ENCODE measurements at regions not wholly inside any gene's neighbourhood (a gene's known extent, or its start where the extent isn't known, plus 50 kb on each side); places are given as distances from the start of the nearest gene placed in this dataset.

DNA sequence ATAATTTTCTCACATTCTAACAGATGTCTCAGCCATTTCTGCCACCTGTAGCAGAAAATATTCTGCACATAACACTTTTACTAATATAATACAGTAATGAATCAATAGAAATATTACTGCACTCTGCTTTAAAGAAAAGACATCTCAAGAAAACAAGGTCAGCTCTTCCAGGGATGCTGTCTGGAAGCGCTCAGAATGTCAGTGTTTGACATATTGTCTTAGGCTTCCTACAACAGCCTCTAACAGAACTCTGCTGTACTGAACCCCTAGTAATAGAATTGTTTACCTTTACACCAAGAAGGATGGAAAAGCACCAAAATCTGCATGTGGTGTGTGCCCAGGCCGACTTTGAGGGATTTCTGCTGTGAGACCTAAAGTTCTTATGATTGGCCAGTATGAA, 61.9 kb upstream of the FSTL1 start:
- Histone ChIP-seq H3K9me1 (ENCODE audit: insufficient read depth, low read length) (no peaks in the 10 kb centered on the region), H3K27ac (ENCODE audit: insufficient read depth, low read length) (no peak overlapping the region), H3K18ac (ENCODE audit: low read depth, low read length) (no peak overlapping the region), H3K9me3 (ENCODE audit: control insufficient read depth, insufficient read depth, low read length) (peaks cover 2% of the 10 kb centered on the region; the same call in 1 of the 2 replicates), H3K9ac (ENCODE audit: low read depth, low read length) (no peak overlapping the region), H2AK5ac (ENCODE audit: low read depth, low read length) (no peak overlapping the region), H2BK20ac (ENCODE audit: low read depth, low read length) (no peak overlapping the region), H3K14ac (replicated peaks; ENCODE audit: low read depth, low read length) (no peak overlapping the region), H3K4me1 (ENCODE audit: control insufficient read depth, insufficient read depth, low read length) (no peaks in the 10 kb centered on the region), H2BK15ac (ENCODE audit: low read depth, low read length) (no peak overlapping the region), H4K5ac (ENCODE audit: low read depth, low read length) (no peak overlapping the region), H2AFZ (replicated peaks; ENCODE audit: low read length, poor library complexity) (no peak overlapping the region), H2AK9ac (replicated peaks; ENCODE audit: low read depth, low read length, poor library complexity) (no peak overlapping the region), H3K27me3 (ENCODE audit: control insufficient read depth, insufficient read depth, low read length) (peaks cover 4% of the 10 kb centered on the region; the same call in 1 of the 2 replicates), H3K56ac (ENCODE audit: extremely low read depth, insufficient read depth, low read length) (no peak overlapping the region), H3K79me1 (ENCODE audit: low read depth in 1 of 2, low read length in 2 of 2) (no peaks in the 10 kb centered on the region; a peak in 1 of 4 replicates), H3K36me3 (ENCODE audit: control insufficient read depth, insufficient read depth, low read length) (no peaks in the 10 kb centered on the region), H3K4ac (ENCODE audit: low read depth, low read length) (no peak overlapping the region), H2BK5ac (ENCODE audit: low read depth, low read length, poor library complexity, severe bottlenecking) (no peak overlapping the region), H4K8ac (ENCODE audit: low read depth in 2 of 2, low read length in 2 of 2) (no peak overlapping the region), H4K91ac (ENCODE audit: insufficient read depth, low read depth, low read length) (no peak overlapping the region), H3K4me3 (ENCODE audit: insufficient read depth, low read depth, low read length) (no peak overlapping the region), H3K4me2 (ENCODE audit: low read depth, low read length) (no peak overlapping the region), H2BK120ac (ENCODE audit: low read depth, low read length) (no peak overlapping the region), H4K20me1 (ENCODE audit: insufficient read depth, low read length) (no peaks in the 10 kb centered on the region), H3K23ac (ENCODE audit: low read depth, low read length) (no peak overlapping the region)
- TF ChIP-seq, protein P1, sequence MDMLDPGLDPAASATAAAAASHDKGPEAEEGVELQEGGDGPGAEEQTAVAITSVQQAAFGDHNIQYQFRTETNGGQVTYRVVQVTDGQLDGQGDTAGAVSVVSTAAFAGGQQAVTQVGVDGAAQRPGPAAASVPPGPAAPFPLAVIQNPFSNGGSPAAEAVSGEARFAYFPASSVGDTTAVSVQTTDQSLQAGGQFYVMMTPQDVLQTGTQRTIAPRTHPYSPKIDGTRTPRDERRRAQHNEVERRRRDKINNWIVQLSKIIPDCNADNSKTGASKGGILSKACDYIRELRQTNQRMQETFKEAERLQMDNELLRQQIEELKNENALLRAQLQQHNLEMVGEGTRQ (IDR thresholded peaks at IDR 0.05; ENCODE audit: low read depth, low read length) = no peak
- TF ChIP-seq, protein P2, sequence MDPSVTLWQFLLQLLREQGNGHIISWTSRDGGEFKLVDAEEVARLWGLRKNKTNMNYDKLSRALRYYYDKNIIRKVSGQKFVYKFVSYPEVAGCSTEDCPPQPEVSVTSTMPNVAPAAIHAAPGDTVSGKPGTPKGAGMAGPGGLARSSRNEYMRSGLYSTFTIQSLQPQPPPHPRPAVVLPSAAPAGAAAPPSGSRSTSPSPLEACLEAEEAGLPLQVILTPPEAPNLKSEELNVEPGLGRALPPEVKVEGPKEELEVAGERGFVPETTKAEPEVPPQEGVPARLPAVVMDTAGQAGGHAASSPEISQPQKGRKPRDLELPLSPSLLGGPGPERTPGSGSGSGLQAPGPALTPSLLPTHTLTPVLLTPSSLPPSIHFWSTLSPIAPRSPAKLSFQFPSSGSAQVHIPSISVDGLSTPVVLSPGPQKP (IDR thresholded peaks at IDR 0.05; ENCODE audit: borderline replicate concordance, low read depth, low read length) = no peak
- TF ChIP-seq, protein P3, sequence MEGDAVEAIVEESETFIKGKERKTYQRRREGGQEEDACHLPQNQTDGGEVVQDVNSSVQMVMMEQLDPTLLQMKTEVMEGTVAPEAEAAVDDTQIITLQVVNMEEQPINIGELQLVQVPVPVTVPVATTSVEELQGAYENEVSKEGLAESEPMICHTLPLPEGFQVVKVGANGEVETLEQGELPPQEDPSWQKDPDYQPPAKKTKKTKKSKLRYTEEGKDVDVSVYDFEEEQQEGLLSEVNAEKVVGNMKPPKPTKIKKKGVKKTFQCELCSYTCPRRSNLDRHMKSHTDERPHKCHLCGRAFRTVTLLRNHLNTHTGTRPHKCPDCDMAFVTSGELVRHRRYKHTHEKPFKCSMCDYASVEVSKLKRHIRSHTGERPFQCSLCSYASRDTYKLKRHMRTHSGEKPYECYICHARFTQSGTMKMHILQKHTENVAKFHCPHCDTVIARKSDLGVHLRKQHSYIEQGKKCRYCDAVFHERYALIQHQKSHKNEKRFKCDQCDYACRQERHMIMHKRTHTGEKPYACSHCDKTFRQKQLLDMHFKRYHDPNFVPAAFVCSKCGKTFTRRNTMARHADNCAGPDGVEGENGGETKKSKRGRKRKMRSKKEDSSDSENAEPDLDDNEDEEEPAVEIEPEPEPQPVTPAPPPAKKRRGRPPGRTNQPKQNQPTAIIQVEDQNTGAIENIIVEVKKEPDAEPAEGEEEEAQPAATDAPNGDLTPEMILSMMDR (conservative IDR thresholded peaks at IDR 0.05; ENCODE audit: low read depth, low read length) = no peak
- TF ChIP-seq RAD21 (IDR thresholded peaks at IDR 0.05; ENCODE audit: low read length) (no peak), SMC3 (IDR thresholded peaks at IDR 0.05; ENCODE audit: low read depth, low read length) (no peak), CEBPB (IDR thresholded peaks at IDR 0.05; ENCODE audit: low read depth, low read length) (no peak), NFE2L2 (IDR thresholded peaks at IDR 0.05; ENCODE audit: low read depth, low read length) (no peak), RCOR1 (IDR thresholded peaks at IDR 0.05; ENCODE audit: insufficient replicate concordance, low read length) (no peak), CHD1 (IDR thresholded peaks at IDR 0.05; ENCODE audit: low read depth, low read length) (no peak), BHLHE40 (IDR thresholded peaks at IDR 0.05; ENCODE audit: low read depth, low read length) (no peak), MAFK (IDR thresholded peaks at IDR 0.05; ENCODE audit: low read depth, low read length) (no peak), FOS (IDR thresholded peaks at IDR 0.05; ENCODE audit: low read depth, low read length) (no peak), POLR2A (IDR thresholded peaks at IDR 0.05; ENCODE audit: low read depth, low read length) (no peak), MXI1 (IDR thresholded peaks at IDR 0.05; ENCODE audit: borderline replicate concordance, low read depth, low read length) (no peak)
- in situ Hi-C loops (cut with MboI; ENCODE audit: low sequenced_read_pairs) = no loop called here
- ChIA-PET POLR2A (ENCODE audit: unreplicated experiment) (no interaction called here), CTCF (interaction anchor here (1.0 to 1.5 kb wide), 4 partner anchors 9 to 95 kb away, joined by 3 to 4 read pairs (median 4); no protein-coding TSS in a partner anchor)
- no peak for ATAC-seq (ENCODE audit: low read depth)
- dilution Hi-C loops (cut with HindIII; ENCODE audit: low sequenced_read_pairs, unreplicated experiment) = no loop called here
- intact Hi-C loops (cut with micrococcal nuclease) = no loop called here
- no peak for DNase-seq
- BruUV-seq (replicated peaks) = no TSS peak
- no CpG with 5 or more reads among the region's 2 CpGs for WGBS, 2 experiments (ENCODE audit: extremely low coverage in 2 of 2, insufficient read length in 1 of 2)

Measured in IMR-90 (cell line).